GM19395 (cell line): ENCODE measurements at regions not wholly inside any gene's neighbourhood (a gene's known extent, or its start where the extent isn't known, plus 50 kb on each side); places are given as distances from the start of the nearest gene placed in this dataset.
"Not testable (repeated sequence)": the region's sequence is repeated elsewhere in the genome, so short reads cannot be mapped to it uniquely, and the experiment has no call there.

Experiments
- ATAC-seq: cut with Tn5 transposase; IDR thresholded peaks from one replicate; pipeline ENCODE4 v1.9.1; 2021; ENCODE audit warnings: mild to moderate bottlenecking, moderate library complexity; ENCODE audit not compliant: unreplicated experiment

DNA sequence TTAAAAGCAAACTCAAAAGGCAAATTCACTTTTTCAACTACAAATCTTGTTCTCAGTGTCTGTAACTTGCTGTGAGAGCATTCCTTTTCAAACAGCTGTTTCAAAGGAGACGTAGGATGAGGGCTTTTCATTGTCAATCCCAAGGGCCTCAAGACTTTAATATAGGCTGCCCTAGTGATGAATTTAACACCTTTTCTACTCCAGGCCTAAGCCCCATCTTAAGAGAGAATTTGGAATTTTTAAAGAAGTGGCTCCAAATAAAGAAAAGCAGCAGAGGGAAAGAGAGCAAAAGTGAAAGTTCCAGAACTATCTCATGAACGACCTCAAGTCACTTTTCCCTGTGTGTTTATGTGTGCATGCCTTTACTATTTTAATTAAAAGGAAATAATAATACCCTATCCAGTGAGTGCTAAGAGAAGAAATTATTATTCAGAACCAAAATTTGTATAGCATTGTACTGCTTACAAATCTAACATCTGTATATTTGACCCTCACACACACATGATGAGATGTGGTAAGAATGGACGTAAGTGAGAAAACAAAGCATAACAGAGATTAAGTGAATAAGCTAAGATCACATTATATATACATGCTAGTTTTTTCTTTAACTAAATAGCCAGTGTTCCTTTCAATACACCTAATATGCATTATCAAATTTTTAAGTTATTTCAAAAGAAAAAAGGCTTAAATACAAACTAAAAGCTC is 196.4 kb downstream of the VGLL3 start:
- ATAC-seq, result no peak

DNA sequence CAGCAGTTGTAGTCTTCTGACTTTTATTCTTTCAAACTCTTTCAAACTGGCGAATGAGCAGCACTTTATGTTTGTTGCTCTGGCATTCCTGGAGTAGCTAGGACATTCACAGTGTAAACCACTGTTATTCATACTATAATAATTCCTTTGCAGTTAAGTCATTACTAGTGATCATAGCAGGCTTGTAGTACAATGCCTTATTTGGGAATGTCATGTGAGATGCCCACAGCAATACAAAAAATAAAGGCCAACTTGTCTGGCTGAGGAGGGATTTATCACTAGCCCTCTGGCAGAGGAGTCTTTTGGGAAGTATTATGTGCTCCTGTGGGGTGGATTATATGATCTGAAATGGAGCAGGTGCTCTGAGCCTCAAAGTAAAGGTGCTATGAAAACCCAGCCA is 197.2 kb downstream of the VGLL3 start:
- ATAC-seq, result no peak

DNA sequence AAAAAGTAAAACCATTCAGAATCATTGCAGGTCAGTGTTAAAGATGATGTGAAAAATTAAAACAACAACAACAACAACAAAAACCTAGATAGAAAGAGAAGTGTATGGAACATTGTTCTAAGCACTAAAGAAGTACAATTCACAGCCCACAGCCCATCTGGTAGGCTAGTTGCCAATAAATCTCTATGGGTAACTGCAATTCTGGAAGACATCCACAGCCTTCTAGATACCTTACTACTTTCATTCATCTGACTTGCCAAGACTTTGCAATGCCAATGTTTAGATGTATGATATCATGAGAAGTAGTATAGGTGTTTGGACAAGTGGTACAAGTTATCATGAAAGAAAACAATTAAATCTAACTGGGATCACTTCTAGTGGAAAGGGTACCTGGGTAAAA is 198.6 kb downstream of the VGLL3 start:
- ATAC-seq, result no peak

DNA sequence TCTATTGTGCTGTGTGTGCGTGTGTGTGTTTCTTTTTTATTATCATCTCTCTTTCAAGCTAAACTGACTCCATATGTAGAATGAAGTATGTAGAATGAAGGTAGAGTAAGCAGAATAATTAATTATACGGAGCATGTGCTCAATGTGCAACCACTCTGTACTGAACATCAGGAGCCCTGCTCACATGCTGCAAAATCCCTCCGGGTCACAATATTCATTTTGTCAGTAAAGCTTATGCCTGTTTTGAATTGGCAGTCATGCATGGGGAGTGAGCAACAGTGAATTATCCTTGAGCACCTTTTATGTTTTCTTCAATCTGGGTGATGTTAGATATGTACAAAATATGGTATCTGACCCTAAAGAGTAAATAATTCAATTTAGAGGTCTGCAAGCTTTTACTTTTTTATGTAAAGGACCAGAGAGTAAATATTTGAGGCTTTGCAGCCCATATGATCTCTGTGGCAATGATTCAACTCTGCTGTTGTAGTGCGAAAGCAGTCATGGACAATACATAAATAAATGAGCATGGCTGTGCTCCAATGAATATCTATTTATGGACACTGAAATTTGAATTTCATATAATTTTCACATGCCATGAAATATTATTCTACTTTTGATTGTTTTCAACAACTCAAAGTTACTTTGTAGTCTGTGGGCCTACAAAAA is 199.9 kb downstream of the VGLL3 start:
- no peak for ATAC-seq

DNA sequence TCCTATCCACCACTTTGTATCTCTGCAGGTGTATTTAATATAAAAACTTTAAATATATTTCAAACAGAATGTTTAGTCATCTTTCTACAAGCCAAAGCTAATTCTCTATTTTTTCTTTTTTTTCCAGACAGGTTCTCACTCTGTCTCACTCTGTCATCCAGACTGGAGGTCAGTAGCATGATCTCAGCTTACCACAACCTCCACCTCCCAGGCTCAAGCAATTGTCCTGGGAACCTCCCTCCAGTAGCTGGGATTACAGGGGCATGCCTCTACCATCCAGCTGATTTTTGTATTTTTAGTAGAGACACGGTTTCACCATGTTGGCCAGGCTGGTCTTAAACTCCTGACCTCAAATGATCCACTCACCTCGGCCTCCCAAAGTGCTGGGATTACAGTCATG is 202.6 kb downstream of the VGLL3 start:
- no peak for ATAC-seq

DNA sequence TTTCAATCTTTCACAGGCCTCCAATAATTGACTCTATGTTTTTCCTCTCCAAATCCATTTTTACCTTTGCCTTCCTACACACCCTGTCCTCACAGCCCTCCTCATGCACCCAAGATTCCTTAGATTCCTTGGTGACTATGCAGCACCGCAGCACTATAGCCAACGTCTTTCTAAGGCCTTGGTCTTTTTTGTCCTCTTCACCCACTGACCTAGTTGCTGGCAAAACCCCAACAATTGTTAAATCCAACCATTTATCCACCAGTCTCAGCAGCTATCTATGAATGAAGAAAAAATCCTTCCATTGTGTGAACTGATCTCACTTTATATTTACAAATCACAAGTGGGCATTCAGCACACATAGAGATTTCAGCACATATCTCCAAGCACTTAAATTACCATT is 203.9 kb downstream of the VGLL3 start:
- ATAC-seq, result no peak

DNA sequence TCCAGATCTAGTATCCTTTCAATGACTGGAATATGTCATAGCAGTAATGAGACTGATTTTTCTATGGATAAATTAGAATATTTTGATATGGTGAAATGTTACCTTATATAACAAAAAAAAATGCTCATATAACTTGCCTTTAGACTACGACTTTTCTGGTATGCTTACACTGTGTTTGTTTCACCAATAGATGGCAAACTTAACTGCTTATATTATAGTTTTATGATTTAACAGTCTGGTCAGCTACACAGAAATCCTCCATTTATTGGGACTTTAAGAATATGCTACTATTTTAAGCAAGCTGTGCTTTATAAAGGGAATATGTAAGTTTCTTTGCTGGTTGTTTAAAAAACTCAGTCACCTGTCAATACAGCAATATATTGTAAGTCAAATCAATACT is 205.6 kb downstream of the VGLL3 start:
- no peak for ATAC-seq

DNA sequence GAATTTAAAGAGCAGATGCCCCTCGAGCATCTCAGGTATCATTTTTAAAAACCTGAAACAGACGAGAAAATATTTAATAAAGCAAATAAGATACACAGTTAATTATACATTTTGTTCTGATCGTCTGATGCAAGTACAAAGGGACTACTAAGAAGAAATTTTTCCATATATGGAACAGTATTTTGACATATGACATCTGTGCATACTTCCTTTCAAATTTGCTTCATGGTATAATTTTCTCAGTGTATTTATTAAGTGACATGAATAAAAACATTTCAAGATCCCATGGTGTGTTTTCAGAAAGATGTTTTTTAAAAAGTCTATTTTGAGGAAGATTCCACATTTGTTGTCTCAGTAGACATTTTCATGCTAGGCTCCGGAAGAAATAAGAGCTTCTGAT is 208.1 kb downstream of the VGLL3 start:
- no peak for ATAC-seq

DNA sequence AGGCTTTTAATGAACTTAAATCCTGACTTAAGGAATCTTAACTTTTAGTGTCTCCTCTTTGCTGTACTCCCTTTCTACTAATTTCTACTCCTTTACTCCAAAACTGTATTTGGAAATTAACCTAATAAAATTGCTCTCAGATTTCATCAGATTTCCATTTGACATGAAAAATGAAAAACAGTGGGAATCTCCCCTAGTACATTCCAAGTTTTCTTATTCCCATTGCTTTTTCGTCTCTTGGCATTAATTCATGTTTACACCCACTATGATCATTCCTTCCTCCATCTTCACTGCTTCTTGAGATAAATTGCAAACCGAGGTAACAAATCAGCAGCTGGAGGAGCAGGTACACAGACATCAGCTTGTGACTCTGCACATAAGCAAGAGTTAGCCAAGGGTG is 208.7 kb downstream of the VGLL3 start:
- ATAC-seq, result no peak

DNA sequence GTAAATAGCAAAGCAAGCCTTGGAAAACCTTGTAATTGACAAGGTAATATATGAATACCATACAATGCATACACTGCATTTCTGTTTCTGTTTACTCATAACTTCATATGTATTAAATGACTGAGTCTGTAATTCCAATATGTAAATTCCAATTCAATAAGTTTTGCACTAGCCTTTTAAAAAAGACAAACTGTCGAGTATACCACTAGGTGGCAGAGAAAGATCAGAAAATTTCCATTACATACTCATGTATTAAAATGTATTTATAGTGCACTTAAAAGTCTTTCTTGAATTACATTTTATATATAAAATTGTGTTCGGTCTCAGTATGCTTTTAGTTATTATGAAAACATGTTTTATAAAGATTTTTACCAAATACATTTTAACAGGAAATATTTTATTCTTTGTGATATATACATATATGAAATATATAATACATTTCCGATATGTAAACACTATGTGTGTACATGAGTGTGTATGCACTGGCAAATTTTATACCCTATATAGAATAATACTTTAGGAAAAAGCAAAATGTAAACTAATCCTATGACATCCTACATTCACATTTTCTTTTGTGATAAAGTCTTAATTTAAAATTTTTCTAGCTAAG is 216.8 kb downstream of the VGLL3 start:
- no peak for ATAC-seq

DNA sequence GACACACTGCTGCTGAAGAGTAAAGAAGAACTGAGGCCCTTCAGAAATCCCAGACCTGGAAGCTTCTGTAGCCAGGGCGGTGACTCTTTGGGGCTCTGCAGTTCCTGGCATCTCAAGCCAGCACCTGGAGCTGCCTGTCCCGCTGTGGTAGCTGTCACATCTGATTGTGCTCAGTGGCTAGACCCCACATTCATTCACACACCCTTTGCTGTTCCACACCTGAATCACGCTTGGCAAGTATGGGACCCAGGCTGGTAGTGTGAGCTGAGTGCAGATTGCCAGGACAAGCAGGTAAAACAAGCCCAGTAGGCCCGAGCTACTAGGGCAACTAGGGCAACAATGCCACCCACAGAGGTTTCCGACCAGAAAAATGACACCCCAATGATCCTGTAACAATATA is 218.2 kb downstream of the VGLL3 start:
- ATAC-seq, result no peak

DNA sequence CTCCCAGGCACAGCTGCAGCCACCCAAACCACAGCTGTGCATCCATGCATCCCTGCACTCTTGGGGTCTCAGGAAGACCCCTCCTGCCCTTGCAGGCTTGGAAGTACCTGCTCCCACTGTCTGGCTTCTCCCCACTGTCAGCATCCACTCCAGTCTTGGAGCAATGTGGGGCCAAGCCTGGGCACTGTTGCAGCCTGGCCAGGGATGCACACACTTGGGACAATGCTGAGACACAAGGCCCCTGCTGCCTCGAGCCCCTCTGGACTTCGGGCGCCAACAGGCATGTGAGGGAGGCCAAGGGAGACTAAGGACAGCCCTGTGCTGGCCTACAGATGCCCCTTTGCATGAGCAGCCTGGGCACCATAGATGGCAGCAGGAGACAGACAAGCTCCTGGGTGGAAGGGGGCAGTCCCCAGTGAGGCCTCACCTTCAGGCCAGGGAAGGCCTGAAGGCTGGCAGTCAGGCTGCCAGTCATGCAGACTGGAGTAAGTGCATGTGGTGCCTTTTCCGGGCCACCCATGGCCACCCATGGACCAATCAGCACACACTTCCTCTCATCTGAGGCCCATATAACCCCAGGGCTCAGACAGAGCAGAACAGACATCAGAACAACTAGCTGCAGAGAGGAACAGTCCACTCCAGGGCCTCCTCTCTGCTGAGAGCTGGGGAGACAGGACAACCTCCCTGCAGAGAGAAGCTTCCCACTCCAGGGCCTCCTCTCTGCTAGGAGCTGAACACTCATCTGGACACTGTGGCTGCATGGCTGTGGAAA is 219.0 kb downstream of the VGLL3 start:
- no peak for ATAC-seq

DNA sequence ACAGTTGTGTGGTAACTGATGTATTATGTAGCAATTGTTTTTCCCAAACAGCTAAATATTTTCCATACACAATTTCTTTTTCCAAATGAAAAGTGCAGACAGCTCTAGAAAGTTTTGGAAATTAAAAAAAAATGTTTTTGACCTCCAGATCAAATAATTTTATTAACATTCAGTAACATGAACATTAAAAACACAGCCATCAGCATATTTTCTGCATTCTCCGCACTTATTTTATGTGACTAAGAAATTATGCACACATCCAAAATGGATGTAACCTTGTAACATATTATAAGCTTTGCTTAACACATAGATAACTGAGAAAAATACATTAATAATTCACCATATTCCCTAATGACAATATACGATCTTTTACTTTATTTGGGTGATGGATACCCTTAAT is 224.6 kb downstream of the VGLL3 start:
- no peak for ATAC-seq

DNA sequence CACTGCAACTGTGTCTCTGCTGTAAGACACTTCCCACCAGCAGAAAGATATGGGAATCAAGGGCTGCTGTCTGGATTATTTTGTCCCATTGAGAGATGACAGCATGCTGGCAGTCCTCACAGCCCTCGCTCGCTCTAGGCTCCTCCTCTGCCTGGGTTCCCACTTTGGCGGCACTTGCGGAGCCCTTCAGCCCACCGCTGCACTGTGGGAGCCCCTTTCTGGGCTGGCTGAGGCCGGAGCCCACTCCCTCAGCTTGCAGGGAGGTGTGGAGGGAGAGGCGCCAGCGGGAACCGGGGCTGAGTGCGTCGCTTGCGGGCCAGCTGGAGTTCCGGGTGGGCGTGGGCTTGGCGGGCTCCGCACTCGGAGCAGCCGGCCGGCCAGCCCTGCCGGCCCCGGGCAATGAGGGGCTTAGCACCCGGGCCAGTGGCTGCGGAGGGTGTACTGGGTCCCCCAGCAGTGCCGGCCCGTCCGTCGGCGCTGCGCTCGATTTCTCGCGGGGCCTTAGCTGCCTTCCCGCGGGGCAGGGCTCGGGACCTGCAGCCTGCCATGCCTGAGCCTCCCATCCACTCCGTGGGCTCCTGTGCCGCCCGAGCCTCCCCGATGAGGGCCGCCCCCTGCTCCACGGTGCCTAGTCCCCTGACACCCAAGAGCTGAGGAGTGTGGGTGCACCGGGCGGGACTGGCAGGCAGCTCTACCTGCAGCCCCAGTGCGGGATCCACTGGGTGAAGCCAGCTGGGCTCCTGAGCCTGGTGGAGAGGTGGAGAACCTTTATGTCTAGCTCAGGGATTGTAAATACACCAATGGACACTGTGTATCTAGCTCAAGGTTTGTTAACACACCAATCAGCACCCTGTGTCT is 233.4 kb downstream of the VGLL3 start:
- not testable (repeated sequence) for ATAC-seq

DNA sequence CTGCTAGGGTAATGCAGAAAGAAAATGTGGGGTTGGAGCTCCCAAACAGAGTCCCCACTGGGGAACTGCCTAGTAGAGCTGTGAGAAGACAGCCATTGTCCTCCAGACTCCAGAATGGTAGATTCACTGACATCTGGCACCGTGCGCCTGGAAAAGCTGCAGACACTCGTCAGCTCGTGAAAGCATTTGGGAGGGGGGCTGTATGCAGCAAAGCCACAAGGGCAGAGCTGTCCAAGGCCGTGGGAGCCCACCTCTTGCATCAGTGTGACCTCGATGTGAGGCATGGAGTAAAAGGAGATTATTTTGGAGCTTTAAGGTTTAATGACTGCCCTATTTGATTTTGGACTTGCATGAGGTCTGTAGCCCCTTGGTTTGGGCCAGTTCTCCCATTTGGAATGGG is 242.9 kb downstream of the VGLL3 start:
- no peak for ATAC-seq

DNA sequence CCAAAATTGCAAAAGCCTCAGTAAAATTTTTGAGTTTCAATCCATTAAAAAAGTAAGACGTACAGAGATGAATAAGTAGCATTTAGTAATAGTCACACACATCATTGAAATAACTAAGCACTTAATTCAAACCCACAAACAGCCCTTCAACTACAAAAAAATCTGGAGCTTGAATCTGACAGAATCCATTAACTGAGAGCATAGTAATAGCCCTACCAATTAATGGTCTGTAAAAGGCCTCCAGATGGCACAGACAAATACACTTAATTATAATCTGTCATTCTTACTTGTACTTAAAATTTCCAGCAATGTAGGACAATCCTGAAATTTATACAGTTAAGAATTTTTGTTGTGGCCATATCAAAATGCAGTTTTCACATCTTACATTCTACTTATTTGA is 246.9 kb downstream of the VGLL3 start:
- no peak for ATAC-seq

DNA sequence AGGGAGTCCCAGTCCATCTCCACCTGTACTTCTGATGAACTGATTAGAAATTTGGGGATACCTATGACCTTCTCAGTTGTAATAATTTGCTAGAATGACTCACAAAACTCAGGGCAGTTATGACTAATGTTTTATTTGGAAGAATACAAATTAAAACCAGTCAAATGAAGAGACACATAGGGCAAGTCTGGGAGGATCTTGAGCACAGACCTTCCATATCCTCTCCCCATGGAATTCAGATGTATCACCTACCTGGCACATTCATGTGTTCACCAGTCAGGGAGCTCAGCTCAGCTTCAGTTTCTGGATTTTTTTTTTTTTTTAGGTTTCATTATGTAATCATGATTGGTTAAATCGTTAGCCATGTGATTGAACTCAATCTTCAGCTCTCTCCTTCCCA is 247.7 kb downstream of the VGLL3 start:
- no peak for ATAC-seq

DNA sequence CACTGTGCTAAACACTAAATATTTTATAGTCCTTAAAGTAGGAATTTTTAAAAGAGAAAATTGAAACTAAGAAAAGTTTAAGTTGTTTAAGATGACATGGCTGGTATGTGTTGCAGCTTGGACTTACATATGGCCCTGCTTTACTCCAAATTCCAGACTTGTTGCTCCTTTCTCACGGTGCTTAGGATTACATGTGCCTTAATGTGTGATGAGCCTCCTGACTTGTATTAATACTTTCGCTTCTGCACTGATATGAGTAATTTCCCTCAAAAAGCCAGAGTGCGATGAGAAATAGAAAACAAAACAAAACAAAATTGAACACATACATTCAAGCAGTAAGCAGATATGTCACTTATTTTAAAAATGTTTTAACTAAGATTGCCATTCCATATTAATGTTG is 250.2 kb downstream of the VGLL3 start:
- ATAC-seq, result no peak

DNA sequence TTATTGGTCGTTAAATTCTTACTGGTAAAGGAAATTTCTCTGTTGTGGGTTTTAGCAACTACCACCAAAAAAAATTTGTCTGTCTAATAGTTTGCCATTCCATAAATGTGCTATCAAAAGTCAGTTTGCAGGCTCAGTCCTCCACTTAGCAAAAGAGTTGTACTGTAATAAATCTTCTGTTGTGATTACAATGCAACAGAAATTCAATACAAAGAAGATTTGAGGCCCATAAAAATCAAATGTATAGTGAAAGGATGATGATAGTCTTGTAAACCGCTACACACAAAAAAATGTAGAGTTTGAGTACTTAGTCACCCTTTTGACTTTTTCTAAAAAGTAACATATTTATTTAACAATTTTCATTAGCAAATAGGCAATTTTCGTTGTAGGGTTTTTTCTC is 251.7 kb downstream of the VGLL3 start:
- no peak for ATAC-seq

DNA sequence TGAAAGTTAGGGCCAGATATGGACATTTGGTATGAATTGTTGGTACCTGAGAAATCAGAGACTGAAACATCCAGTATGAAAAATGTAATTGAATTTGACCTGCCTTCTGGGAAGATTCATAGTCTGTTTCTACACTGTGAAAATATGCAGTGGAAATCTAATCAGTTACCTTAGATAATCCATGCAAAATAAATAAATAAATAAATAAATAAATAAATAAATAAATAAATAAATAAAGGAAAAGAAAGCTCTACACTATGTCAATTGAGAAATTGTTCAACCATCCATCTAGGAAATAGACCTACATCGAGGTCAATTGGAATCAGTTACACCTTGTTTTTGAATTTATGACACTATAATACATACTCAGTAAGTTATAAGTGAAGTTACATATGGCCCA is 252.3 kb downstream of the VGLL3 start:
- no peak for ATAC-seq

DNA sequence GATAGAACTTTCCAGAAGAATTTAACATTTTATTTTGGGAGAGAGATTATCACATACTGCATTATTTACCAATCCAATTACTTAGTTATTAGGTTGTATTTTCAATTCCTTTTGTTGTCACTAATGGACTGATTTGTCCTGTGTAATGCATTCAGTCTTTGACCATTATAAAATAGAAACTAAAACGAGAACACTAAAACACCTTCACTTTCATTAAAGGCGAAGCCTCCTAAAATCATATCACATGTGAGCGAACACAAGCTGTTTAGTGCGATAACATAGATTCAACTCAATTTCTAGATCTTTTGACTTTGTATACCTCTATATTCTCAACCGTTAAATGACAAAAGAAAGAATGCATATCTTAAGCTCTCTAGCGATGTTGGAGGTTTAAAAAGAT is 253.4 kb downstream of the VGLL3 start:
- no peak for ATAC-seq
